Femur (tissue), 1 donor: ENCODE measurements at regions not wholly inside any gene's neighbourhood (a gene's known extent, or its start where the extent isn't known, plus 50 kb on each side); places are given as distances from the start of the nearest gene placed in this dataset.

Experiments used
- DNase-seq: peaks from one replicate; pipeline ENCODE4 v3.0.0-alpha.2; 2017

DNA sequence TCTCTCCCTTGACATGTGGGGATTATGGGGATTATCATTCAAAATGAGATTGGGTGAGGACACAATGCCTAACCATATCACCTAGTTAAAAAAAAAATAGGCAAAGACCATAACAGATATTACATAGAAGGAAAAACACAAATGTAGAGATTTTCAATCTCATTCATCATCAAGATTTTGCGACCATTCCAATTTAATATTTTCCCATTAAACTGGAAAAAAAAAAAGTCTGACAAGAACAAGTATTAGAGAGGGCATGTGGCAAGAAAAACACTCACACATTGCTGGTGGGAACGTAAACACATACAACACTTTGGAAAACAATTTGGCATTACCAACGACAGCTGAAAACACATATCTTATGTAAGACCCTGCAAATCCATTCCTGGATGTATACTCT lies 71.0 kb upstream of the MYCN start:
- DNase-seq: no peak

DNA sequence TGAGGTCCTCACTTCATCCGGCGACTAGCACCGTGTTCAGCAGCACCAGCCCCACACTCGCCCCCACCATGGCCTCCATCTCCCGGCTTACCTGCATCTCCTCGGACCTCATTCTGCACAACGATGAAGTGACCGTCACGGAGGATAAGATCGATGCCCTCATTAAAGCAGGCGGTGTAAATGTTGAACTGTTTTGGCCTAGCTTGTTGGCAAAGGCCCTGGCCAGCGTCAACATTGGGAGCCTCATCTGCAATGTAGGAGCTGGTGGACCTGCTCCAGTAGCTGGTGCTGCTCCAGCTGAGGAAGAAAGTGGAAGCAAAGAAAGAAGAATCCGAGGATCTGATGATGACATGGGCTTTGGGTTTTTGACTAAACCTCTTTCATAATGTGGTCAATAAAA lies 70.5 kb upstream of the MYCN start:
- DNase-seq: no peak

DNA sequence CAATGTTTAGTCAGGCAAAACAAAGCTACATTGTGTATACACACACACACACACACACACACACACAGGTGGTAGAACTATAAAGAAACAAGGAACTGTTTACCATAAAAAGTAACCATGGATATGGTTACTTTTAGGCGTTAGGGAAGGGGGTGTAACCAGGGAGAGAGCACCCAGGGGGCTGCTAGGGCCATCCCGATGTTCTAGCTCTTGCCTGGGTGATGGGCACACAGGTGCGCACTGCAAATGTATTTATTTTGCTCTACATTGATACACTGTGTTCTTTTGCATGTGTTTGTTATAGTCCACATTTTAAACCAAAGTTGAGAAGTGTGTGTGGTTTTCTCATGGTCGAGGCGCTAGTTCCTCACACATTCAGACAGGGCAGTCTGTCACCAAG lies 69.8 kb upstream of the MYCN start:
- DNase-seq: no peak

DNA sequence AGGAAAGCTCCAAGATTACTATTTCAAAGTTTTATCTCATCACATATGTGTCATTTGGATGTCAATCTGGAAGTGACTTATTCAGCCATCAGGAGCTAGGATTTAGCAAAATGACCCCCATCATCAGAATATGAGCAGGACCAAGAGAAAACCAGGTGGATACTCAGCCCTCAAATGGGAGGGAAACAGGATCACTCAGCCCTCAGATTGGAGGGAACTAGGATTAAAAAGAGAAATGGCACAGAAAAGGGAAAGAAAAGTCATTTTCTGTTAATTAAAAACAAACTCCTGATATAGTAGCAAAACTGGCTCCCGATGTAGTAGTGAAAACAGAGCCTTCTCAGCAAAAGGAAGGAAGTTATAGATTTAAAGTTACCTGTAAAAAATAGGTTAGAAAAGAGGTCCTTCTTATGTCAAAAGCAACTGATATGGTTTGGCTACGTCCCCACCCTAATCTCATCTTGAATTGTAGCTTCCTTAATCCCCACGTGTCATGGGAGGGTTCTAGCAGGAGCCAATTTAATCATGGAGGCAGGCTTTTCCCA lies 69.0 kb upstream of the MYCN start:
- DNase-seq: no peak

DNA sequence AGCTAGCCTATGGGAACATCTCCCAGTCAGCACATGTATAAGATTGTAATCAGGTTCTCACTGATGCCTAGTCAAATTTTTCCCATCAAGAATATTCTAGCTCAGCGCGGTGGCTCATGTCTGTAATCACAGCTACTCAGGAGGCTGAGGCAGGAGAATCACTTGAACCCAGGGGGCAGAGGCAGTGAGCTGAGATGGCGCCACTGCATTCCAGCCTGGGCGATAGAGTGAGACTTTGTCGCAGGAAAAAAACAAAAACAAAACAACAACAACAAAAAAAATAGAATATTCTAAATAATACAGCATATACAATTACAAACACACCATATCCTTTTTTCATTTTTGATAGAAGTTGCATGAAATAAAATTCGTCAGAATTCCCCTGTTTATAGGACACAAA lies 67.5 kb upstream of the MYCN start:
- no peak for DNase-seq

DNA sequence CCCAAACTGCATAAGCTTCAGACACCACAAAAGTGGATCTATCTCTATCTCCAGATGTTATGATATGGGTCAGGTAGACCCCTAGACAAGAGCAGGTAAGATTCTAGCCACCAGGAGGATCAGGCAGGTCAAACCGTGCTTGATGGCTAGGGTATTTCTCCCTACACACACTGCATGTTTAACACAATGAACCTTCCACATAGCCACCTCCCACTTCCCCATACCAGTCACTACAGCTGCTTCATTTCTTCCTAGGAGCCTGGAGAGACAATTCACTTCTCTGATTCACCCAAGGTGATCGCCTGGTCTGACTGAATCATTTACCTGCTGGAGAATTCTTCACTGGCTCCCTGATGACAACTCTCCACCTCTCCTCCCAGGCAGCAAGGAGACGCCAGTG lies 66.0 kb upstream of the MYCN start:
- no peak for DNase-seq

DNA sequence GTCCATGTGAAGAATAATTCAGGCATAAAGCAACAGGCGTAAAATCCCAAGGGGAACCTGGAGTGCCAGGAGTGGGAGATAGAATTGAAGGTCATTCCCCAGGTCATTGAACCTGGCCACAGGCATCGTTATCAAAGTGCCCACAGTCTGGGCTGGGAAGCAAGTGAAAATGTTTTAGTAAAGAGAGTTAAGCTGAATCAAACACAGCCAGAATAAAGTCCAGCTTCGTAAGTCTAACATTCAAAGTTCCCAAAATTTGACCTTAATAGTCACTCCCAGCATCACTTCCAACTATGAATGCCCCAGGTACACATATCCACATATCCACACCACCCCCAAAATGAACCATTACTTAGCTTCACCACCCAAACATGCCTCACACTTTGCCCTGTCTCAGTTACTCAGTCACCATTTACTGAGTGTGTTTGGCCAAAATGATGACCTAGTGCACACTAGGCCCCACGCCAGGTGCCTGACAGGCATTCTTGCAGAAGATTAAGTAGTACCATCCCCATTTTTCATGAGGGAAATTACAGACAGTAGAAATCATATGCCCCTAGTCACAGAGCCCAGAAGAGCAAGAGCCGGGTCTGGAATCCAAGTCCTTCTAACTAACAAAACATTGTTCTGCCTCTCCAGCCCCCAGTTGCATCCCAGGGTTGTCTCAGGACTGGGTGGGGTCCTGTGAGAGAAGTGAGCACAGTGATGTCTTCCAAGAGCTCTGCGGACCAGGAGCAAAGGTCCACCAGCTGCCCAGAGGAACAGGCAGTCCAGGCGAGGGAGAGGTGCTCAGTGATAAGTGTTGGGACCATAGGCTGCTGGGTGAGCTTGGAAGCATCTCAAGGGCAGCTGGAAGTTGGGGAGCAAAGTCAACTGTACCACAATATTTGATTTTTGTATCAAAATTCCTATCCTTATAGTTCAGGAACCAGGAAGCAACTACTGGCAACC lies 65.2 kb upstream of the MYCN start:
- DNase-seq: no peak

DNA sequence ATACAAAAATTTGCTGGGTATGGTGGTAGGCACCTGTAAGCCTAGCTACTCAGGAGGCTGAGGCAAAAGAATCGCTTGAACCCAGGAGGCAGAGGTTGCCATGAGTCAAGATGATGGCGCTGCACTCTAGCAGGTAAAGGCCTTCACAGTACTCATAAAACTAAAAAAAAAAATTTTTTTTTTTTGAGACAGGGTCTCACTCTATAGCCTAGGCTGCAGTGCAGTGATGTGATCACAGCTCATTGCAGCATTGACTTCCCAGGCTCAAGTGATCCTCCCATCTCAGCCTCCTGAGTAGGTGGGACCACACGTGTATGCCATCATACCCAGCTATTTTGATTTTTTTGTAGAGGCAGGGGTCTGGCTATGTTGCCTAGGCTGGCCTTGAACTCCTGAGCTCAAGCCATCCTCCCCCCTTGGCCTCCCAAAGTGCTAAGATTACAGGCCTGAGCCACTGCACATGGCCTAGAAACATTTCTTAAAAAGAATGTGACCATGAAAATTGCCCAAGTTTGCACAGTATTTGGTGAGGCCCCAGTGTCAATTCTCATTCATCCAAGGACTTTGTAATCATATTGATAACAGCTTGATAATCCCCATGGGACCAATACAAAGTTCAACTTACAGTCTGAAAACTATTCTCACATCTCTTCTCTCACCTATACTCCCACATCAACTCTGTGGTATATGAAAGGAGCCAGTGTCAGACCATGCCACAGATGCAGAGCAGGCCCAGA lies 64.2 kb upstream of the MYCN start:
- DNase-seq: no peak

DNA sequence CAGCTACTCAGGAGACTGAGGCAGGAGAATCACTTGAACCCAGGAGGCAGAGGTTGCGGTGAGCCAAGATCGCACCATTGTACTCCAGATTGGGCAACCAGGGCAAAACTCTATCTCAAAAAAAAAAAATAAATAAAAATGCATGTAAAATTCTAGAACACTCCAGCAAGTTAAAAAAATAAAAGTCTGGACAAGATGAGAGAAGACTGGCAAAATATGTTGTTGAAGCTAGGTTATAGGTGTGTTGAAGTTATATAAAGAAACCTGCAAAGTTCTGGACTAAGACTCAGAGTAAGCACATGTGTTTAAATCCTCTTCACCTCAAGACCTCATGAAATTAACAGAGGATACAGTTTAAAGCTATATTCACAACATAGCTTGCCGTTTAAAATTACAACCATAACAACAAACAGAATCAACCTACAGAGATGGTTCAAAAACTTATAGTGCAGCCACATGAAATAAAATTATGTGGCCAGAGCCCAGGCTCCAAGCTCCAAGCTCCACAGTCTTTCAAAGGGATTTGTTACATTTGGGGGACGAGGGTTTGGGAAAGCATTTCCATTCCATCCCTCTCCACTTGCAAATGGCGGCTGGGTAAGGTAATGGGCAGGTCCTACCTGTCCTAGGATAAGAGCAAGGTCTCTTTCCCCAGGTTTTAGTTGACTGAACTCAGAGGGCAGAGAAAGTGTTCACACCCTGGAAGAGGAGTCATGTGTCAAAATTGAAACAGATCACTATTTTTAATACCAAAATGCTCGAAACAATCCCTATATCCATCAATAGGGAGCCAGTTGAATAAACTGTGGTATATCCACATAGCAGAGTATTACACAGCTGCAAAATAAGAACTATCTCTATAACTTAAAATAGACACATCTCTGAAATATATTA lies 59.9 kb upstream of the MYCN start:
- no peak for DNase-seq

DNA sequence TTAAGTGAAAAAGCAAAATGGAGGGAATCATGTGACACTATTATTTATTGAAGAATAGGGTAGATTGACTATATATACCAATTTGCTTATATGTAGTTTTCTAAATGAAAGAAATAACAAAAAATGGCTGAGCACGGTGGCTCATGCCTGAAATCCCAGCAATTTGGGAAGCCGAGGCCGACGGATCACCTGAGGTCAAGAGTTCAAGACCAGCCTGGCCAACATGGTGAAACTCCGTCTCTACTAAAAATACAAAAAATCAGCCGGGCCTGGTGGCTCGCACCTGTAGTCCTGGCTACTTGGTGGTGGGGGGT lies 59.3 kb upstream of the MYCN start:
- no peak for DNase-seq

DNA sequence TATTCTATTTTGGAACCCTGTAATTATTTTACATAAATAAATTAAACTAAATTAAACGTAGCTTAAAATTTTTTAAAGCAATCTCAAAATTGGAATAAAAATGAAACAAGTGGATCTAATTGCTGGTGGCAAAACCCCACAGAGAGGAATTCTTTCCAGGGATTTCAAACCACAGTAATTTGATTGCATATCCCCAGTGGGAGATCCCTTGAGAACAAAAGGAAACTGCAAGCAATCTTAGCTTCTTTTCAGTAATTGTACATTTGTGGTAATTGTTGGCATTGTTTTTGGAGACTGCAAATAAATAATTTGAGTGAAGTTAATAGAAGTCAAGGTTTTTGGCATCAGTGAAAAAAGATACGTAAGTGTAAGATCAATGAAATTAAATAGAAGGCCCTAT lies 58.7 kb upstream of the MYCN start:
- no peak for DNase-seq

DNA sequence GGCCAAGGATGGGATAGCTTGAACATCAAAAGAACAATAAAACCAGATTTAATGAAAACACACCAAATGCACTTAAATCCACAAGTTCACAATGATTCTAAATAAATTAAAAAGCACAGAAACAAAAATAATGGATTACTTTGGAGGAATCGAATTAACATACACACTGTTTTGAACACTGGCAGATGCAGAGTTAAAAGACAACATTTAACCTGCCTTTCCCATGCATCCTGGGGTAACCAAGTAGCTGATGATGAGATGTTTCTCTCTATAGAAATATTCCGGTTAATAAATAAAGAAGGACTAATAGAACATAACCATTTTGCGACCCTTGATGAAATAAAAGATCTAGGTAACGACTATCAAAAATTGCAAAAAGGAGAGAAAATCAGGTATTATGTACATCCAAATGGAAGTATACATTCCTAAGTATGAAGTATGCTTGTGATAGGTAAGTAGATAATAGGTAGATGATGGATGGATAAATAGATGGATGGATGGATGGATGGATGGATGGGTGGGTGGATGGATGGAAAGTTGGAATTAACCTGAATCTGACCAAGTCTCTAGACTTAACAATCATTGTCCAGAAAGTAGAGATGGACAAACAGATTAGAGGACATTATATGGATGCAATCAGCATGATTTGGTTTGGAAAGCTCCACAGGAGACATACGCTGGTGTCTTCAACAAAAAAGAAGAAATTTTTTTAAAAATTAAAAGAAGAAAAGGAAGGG lies 57.4 kb upstream of the MYCN start:
- no peak for DNase-seq

DNA sequence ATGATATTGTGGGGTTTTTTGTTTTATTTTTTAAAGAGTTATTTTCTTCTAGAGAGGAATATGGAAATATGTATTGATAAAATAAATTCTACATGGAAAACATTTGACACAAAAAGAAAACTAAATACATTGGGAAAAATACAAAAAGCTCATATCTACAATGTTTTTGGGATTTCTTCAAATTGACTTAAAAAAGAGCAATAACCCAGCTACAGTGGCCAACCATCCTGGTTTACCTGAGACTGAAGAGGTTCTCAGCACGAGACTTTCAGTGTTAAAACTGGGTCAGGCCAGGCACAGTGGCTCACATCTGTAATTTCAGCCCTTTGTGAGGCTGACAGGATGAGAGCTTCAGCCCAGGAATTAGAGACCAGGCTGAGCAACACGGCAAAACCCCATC lies 56.7 kb upstream of the MYCN start:
- DNase-seq: no peak

DNA sequence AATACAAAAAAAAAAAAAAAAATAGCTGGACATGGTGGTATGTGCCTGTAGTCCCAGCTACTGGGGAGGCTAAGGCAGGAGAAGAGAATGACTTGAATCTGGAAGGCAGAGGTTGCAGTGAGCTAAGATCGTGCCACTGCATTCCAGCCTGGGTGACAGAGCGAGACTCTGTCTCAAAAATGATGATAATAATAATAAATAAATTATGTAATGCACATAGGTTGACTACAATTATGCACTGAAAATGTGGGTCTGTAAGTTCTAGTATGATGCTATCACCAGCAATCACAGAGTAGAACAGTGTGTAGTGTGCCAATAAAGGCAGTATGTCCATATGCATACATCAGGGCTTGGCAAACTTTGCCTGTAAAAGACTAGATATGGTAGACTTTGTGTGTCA lies 55.6 kb upstream of the MYCN start:
- no peak for DNase-seq

DNA sequence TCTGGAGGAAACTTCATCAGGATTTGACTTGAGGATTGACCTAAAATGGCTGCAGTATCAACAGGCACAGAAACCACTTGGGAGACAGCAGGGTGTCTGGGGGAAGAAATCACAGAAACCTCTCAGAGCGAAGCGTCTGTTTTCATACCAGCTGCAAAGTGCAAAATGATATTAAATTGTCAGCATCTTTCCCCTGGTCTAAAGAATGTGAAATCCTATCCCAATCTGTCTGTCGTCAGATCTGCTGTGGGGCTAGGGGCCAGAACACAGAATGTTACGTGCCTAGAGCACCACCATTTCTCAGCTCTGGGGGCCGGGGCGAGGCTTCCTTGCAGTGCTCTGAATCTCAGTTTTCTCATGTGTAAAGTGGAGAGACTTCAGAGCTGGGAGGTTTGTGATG lies 54.1 kb upstream of the MYCN start:
- DNase-seq: no peak

DNA sequence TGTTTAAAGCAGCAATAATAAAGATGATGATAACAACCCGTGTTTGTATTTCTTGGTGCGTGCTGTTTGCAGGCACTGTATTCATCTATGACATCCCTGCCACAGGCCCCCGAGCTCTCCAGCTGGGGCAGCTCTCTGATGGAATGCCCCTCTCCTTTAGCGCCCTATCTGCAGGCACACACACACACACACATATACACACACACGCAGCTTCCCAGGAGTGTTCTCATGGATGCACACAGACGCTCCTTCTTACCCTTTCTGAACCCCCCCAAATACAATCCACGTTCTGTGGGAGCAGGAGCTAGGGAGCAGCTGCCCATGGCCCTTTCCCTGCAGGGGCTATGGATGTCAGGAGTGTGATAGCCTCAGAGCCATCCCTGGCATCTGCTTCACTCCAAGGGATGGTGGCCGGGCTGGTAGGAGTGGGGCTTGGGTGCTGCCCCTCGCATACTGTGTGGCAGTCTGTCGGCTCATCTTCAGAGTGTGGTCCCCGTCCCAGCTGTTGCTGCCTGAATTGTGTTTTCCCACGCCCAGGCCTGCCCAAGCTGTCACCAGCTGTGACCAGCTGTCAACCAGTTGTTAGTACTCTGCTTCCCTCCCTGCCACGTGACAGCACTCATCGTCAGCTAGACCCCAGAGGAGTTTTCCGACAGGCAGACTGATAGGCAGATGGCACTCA lies 50.8 kb upstream of the MYCN start:
- DNase-seq: peak; percentile 78

DNA sequence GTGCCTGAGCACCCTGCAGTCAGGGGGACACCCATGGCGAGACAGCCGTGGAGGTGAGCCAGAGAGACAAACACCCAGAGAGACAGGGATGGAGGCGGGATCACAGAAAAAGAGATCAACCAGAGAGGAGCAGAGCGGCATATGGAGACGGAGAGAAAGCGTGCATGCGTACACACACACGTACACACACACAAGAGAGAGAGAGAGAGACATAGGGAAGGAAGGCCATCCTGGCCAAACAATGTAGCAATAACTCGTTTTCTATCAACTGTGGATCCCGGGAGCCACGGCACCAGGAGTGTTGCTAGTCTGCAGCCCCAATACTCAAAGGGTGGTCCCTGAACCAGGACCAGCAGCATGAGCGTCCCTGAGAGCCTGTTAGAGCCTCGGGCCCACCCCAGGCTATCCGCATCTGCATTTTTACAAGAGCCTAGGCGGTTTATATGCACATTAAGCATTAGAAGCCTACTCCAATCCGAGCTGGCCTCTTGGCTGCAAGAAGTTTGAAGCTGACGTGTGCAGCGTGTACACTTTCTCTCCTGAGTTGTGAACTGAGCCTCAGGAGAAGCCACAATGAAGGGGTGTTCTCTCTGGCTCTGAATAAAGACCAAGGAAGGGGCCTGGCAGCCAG lies 50.1 kb upstream of the MYCN start:
- no peak for DNase-seq
